T-helper 2 cell (primary cell): ENCODE measurements at regions not wholly inside any gene's neighbourhood (a gene's known extent, or its start where the extent isn't known, plus 50 kb on each side); places are given as distances from the start of the nearest gene placed in this dataset.
"Not testable (repeated sequence)": the region's sequence is repeated elsewhere in the genome, so short reads cannot be mapped to it uniquely, and the experiment has no call there.

Experiments used
- DNase-seq, 5 experiments: peaks; one replicate each; pipeline versions ENCODE4 v3.0.0 to v3.0.0-alpha.2; 2012 to 2022

DNA sequence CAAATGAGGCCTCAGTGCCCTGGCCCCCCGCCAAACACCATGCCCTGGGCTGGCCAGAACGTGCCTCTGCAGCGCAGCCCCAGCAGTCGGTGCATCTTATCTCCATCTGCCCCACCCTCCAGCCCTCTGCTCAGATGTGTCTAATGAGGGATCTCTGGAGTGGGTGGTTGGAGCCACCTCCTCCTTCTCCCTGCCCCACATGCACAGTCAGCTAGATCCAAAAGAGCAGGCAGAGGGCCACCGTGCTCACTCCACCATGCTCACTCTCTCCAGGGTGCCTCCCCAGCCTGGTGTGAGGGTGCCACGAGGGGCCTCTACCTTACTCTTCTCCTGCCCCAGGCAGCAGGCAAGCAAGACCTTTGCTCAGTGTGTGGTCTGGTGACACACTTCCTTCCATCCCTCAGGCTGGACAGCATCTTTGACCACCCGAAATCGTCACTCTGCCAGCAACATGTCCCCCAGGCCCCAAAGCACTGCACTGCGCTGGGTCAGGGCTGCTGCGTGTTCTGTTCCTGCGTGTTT lies 266.1 kb upstream of the HDAC4 start:
- no peak for DNase-seq

DNA sequence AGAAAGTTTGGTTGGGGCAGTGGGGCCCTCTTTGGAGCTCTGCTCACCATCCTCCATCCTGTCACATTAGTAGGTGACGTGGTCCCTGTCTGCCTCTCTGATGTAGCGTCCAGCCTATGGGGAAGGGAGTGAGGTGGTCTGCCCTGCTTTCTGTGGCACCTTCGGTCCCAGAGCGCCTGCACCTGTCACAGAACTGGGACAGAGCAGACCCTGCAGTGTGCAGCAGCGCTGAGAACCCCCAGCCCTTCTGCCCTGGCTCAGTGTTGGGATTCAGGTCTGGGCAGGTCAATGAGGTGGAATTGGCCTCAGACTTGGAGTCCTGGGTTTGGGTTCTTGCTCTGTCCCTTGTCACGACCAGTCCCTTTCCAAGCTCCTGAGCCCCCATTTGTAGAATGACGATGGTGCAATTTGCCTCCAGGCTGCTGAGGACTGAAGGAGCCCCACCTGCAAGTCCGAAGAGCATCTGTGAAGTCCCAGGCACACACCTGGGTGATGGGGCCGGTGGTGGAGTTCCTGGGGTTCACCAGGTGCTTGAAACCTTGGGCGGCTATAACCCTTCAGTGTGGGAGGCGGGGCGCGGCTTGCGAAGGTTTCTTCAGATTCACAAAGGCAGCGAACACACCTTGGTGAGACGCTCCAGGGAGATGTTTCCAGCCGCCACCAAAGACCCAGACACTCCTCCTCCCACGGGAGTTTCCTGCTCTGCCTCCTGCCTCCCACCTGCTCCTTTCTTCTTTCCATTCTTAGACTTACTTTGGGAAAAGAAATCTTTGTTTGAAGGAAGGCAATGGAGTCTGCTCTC lies 265.4 kb upstream of the HDAC4 start:
- DNase-seq, result no peak

DNA sequence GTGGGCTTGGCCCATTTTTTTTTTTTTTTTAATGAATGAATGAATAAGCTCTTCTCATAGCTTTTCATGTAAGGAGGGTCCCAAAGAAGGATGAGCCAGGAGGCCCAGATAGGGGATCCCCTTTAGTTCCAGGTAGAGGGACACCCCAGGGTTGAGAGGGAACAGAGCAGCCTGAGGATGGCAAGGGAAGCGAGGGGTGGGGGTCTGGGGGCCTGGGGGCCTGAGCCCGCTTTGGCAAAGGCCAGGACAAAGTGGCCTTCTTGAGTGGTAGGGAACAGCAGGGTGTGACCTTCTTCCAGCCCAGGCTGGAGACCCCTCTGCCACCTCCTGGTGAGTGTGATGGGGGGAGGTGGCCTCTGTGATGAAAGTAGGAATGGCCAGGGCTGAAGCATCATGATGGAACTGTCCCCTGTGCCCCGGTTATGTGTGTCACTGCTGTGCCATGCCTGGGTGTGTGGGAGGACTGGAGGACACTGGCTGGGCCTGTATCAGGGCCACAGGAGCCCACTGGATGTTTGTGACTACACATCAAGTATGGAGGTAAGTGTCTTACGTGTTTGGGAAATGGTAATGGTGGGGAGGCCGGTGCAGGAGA lies 263.5 kb upstream of the HDAC4 start:
- no peak for DNase-seq

DNA sequence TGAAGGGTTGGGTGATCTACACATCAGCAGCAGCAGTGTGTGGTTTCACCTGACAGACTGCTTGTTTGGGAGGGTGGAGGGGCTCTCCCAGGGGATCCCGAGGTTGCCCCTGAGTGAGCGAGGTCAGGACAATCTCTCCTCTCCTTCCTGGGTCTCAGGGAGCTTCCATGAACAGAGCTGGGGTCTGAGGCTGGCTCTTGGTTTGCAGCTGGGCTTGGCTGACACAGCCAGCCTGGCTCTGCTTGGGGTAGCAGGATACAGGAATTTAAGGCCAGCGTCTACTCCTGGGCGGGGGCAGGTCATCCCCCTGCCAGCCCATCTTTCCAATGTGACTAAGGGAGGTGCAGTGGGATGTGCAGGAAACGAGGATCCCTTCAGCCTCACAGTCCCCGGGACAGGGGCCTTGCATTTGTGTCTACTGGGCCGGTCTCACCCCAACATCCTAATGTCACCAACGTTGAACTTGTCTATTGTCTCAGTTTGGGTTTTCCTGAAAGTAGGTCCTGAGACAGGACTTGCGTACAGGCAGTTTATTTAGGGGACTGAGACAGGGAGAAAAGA lies 262.6 kb upstream of the HDAC4 start:
- no peak for DNase-seq

DNA sequence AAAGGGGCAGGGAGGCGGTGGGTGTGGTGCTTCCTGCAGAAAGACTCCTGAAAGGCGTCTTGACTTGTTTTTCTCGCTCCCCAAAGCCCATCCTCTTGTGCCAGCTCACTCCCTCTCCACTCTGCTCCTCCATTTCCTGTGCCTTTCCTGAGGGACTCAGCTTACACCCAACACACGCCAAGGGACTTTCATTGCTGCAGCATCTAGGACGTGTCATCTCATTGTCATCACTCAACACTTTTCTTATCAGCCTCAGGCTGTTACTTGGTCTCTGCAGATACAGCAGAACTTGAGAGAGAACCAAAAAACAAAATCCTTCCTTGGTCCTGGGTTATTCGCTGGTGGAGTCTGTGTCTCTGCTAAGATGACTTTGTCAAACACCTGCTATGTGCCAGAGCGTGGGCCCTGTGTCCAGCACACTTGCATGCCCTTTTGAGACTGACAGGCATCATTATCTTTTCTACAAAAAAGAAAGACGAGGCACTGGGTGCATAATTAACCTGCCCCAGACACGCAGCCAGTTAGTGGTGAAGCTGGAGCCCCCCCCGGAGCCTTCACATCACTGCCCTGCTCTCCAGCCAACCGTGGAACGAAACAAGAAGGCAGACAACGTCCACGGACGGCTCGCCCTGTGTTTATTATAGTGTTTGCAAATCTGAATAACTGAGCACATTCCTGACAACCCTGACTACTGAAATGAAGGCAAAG lies 261.7 kb upstream of the HDAC4 start:
- DNase-seq, result no peak

DNA sequence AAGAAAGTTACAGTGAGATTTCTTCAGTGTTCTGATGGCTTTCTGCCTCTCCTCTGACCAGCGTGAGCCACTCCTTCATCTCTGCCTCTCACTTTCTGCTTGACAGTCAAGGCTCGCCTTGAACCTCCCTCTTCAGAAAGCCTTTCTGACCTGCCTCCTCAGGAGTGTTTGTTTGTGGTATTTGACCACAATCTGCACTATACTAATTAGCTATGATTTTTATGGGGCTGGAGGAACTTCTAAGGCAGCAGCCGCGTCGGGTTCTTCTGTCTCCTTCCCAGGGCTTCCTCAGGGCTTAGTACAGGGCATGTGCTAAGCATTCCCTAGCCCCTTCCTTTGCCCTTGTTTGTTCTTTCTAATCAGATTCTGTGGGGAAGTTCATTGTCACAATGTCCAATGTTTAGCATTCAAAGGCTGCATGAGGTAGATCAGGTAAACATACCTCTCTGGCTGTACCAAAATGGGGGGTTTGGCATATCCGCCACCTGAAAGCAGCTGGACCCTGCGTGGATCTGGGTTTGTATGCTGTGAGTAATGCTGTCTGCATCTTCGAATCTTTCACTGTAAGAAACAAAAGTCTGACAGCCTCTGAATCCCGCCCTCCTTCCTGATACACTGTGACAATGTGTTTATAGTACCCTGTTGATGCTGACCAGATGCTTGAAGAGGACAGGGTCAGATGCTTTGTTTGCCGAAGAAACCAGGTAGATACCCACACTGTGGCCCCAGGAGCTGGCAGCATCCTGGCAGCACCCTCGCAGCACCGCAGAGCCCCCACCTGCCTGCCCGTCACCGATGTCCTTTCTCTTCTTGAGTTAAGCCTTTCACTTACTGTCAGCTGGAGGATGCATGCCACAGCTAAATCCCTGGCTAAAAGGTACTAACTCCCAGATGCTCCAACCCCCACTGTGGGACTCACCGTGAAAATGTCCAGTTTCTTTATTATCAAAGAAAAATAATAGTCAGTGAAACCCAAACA lies 260.8 kb upstream of the HDAC4 start:
- DNase-seq, result peak in 1 of 5 experiments; percentile 22

DNA sequence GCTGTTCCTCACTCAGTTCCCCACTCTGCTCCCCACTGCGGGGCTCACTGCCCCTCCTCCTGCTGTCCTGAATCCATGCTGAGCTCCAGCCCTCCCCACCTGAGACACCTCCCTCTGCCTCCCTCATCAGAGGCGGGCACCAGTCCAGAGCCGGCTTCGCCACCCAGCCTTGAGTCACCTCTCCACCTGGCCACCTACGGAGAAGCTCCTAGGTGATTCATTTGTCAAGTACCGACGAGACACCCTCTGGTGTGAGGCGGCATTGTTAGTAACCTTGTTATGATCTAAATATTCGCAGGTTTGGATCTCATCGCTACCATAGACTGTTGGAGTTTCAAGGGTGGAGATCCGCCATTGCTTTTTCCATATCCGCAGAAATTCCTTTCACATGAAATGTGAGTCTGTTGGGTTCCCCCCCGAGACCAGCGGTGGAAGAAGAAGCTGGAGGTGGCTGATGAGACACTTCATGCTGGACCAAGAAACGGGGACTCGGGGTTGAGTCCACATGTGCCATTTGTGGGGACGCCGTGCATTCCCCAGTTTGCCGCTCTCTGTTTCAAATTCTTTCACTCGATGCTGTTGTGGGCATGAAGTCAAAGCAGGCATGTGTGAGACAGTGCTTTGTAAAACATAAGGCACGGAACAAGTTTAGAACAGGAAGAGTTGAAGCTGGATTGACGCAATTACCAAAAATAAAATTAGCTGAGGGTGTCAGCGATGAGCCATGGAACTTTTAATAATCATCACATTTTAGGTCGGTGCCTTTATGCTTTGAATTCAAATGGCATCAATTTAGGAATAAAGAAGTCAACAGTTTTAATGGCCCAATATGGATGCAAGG lies 259.8 kb upstream of the HDAC4 start:
- DNase-seq, result no peak

DNA sequence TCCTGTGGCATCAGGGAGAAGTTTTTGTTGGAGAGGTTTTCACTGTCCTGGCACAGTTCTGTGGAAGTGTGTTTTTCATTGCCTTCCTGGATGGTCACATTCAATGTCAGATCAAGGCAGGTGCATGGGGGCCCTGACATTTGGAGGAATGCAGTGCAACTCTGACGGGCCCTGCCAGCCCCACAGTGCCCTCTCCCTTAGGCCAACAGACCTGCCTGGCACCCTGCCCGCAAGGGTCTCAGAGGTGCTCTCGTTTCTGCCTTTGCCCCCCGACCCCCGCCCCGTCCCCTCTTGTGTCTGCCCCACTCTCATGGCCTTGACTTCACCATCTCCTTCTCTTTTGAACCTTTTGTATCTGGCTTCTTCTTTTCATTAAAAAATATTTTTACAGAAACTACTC lies 257.2 kb upstream of the HDAC4 start:
- DNase-seq, result no peak

DNA sequence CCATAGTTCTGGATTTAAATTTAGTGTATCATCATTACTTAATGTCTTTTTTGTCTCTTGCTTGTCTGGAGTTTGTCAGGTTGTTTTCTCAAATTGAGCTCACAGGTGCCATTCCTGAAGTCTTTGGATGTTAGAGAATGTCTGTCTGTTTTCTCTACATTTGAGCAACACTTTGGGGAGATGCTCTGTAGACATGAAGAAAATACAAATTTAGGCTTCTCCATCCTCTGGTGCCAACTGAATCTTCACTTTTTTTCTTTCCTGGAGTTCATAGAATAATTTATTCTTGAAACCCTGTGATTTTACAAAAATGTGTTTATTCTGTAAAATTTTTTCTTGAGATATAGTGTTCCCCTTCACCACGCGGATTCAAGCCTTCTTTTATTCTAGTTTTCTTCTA lies 256.4 kb upstream of the HDAC4 start:
- no peak for DNase-seq

DNA sequence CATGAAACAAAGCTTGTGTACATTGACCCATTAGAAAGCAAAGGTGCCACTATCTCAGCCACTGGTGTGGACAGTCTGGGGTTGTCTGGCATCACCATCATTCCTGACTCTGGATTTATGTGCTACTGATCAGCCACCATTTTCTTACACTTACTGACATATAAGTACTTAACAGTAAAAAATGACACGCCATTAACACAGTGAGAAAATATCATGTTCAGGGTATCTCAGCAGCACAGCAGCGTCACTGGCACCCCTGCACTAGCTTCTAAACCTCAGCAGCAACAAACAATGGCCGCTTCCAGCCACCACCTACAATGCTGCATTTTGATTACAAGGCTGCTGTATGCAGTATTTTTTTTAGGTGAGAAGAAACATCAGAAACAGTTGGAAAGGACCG lies 253.4 kb upstream of the HDAC4 start:
- no peak for DNase-seq

DNA sequence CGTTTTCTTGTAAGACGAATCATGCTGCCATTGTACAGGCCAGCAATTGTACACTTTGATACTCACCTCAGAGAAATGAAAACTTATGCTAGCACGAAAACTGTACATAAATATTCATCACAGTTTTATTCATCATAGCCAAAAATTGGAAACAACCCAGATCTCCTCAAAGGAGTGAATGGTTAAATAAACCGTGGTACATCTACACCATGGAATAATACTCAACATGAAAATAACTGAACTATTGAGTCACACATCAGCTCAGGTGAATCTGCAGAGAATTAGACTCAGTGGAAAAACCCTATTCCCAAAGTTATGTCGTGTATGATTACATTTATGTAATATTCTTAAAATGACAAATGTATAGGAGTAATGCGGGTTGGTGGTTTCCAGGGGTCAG lies 251.0 kb upstream of the HDAC4 start:
- DNase-seq, result no peak

DNA sequence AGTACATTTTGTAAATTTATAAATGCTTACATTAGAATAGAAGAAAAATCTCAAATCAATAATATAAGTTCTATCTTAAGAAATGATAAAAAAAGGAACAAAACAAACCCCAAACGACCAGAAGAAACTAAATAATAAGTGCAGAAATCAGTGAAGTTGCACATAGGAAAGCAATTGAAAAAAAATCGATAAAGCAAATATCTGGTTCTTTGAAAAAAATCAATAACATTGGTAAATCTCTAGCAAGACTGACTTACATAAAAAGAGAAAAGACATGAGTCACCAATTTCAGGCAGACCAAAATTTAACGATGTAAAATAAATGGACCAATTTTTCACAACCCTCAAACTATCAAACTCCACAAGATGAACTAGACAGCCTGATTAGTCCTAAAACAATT lies 249.9 kb upstream of the HDAC4 start:
- DNase-seq, result no peak

DNA sequence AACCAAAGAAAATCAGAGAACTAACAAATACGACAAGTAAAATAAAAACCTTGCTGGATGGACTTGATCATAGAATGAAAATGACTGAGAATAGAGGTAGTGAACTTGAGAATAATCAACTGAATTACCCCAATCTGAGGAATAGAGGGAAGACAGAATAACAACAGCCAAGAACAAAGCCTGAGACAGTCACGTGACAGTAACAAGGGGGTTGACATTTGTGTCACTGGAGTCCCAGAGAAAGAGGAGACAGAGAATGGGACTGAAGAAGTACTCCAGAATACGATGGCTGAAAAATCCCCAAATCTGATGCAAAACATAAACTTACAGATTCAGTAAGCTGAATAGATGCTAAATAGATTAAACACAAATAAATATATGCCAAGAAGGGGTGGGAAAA lies 248.5 kb upstream of the HDAC4 start:
- no peak for DNase-seq

DNA sequence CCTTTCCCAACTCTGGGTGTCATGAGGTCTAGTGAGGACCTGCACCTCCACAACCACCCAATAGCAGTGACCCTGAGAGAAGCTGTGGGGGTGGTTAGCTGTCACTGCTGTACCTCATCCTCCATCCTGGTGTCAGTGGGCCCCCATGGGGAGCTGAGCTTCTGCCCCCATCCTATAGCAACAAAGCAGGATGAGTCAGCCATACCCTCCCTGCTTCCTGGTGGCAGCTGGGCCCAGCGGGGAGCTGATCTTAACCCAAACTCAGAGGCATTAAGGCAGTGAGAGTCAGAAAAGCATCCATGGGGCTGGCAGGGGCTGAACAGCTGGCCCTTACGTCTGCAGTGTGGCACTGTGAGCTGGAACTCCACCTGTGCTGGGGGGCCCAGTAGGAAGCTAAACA lies 247.8 kb upstream of the HDAC4 start:
- DNase-seq, result no peak

DNA sequence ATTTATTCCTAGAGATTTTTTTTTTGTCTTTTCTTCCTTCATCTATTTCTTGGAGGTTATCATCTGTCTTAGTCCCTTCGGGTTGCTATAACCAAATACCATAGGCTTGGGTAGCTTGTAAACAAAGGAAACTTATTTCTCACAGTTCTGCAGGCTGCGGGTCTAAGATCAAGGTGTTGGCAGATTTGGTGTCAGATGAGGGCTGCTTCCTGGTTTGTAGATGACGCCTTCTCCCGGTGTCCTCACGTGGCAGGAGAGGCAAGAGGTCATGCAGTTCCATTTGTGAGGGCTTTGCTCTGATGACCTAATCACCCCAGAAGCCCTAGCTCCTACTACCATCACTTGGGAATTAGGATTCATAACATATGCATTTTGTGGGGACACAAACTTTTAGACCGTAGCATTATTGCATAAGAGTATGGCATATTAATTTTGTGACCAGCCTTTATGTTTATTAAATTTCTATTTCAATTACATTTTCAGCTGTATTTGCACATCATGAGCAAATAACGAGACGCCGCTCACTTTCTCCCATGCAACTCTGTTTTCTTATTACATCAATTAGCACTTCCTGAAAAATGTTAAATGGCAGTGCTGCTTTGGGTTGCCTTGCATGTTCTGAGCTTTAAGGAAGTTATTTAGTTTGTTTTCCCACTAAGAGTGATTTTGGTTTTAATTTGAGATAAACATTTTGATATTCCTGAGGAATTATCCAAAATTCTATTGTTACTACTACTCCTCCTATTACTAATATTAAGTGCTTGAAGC lies 246.4 kb upstream of the HDAC4 start:
- DNase-seq, result peak in 2 of 5 experiments; percentile 14 to 30

DNA sequence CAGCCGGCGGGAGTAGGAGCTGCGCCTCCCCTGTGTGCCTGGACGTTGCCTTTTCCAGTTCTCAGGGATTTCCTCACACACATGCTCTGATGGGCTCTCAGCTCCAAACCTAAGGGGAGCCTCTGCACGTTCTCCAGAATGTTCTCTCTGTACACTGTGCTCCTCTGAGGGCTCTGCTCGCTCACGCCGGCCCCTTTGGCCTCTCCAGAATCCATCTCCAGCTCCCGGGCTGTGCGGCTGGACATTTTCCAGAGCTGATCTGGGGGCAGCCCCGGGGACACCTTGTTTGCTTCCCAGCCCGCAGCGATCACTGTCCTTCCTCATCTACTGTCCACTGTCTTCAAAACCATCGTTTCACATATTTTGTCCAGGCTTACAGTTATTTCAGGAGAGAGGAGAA lies 245.4 kb upstream of the HDAC4 start:
- no peak for DNase-seq

DNA sequence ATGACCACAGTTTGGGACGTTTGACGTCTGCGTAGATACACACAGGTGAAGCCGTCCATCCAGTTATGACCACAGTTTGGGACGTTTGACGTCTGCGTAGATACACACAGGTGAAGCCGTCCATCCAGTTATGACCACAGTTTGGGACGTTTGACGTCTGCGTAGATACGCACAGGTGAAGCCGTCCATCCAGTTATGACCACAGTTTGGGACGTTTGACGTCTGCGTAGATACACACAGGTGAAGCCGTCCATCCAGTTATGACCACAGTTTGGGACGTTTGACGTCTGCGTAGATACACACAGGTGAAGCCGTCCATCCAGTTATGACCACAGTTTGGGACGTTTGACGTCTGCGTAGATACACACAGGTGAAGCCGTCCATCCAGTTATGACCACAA lies 243.8 kb upstream of the HDAC4 start:
- not testable (repeated sequence) for DNase-seq

DNA sequence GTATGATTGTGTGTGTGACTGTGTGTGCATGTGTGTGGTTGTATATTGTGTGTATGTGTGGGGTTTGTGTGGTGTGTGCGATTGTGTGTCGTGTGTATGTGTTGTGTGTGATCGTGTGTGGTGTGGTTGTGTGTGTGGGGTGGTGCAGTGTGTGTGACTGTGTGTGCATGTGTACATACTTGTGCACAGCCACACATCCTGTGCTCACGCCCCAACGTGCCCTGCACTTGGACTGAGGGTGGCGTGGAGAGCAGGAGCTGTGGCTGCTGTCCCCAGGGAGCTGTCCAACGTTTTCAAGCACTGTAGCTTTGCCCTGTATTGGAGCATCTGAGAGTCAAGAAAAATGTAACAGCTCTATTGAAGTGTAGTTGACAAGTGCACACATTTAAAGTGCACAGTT lies 243.2 kb upstream of the HDAC4 start:
- DNase-seq, result peak in 1 of 5 experiments; percentile 74

DNA sequence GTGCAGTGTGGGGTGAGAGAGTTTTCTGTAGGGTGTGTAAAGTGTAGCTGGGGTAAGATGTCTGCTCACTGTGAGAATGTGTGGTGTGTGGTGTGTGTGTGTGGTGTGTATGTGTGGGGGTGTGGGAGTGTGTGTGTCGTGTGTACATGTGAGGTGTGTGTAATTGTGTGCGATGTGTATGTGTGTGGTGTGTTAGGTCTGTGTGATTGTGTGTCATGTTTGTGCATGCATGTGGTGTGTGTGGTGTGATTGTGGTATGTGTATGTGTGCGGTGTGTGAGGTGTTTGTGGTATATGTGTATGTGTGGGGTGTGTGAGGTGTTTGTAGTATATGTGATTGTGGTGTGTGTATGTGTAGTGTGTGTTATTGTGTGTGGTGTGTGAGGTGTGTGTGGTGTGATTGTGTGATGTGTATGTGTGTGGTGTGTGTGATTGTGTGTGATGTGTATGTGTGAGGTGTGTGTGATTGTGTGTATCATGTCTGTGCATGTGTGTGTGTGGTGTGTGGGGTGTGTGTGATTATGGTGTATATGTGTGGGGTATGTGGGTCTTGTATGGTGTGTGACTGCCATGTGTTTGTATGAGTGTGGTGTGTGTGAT lies 241.7 kb upstream of the HDAC4 start:
- DNase-seq, result no peak

DNA sequence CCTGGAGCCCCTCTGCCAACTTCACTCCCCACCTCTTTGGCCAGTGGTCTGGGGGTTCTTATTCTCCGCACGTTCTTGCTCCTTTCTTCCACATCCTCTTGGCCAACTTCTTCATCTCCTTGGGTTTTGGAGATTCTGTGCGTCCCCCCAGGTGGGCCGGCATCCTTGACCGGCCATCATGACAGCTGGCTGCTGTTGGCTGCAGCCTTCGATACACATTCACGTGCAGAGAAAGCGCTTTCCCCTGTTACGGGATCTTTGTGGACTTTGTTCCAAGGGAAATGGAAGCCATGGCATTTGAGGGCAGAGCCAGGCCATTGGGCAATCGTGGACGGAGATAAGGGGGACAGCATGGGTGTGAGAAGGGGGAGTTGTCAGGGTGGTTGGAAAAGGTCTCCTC lies 241.1 kb upstream of the HDAC4 start:
- not testable (repeated sequence) for DNase-seq
